Sciatic nerve (tissue), 2 donors: ENCODE measurements at regions not wholly inside any gene's neighbourhood (a gene's known extent, or its start where the extent isn't known, plus 50 kb on each side); places are given as distances from the start of the nearest gene placed in this dataset.
A peak's percentile ranks its signal among the peaks of the same experiment; 100 is the strongest.
"Not testable (repeated sequence)": the region's sequence is repeated elsewhere in the genome, so short reads cannot be mapped to it uniquely, and the experiment has no call there.

Source experiments
- ATAC-seq: fragments of 200-7000 bp; cut with Tn5 transposase; one replicate; pipeline ENCODE4 v1.9.1; 2020; ENCODE audit warnings: mild to moderate bottlenecking, moderate library complexity
- DNase-seq: peaks from one replicate; pipeline ENCODE4 v3.0.0-alpha.2; 2020; ENCODE audit warnings: low spot score
- intact Hi-C: fragments of 100-400 bp; cut with DNase I; formaldehyde crosslinking; loops from one replicate; pipeline ENCODE4 v1.14.2; 2022
- donor health status: DM: no; HTN: no; CAD: no.
- donor health status: DM: no; HTN: no; CAD: no.

GRCh38 chr1:196366-196765 lies 255.1 kb downstream of the OR4F29 start:
- DNase-seq, intact Hi-C loops, ATAC-seq: not testable (repeated sequence)

- DNase-seq = peak; percentile 73
- ATAC-seq, intact Hi-C loops: not testable (repeated sequence)
Measured at GRCh38 chr1:191296-192049, 260.0 kb downstream of the OR4F29 start.

- ATAC-seq, intact Hi-C loops, DNase-seq: not testable (repeated sequence)
Measured at GRCh38 chr1:190678-191077, 260.8 kb downstream of the OR4F29 start.

- DNase-seq, ATAC-seq, intact Hi-C loops: not testable (repeated sequence)
Measured at GRCh38 chr1:189915-190314, 261.6 kb downstream of the OR4F29 start.

- DNase-seq, intact Hi-C loops, ATAC-seq: not testable (repeated sequence)
Measured at GRCh38 chr1:189270-189669, 262.2 kb downstream of the OR4F29 start.

- intact Hi-C loops, DNase-seq, ATAC-seq: not testable (repeated sequence)
Measured at GRCh38 chr1:187298-187697, 264.2 kb downstream of the OR4F29 start.

- ATAC-seq, intact Hi-C loops: not testable (repeated sequence)
- peak; percentile 48 for DNase-seq
Measured at GRCh38 chr1:186691-187131, 264.8 kb downstream of the OR4F29 start.

- peak; percentile 53 for DNase-seq
- intact Hi-C loops = not testable (repeated sequence)
Measured at GRCh38 chr1:186223-186622, 265.3 kb downstream of the OR4F29 start.

GRCh38 chr1:185526-185925 lies 266.0 kb downstream of the OR4F29 start:
- DNase-seq, ATAC-seq, intact Hi-C loops: not testable (repeated sequence)

More at GRCh38 chr1:186223-186622, 265.3 kb downstream of the OR4F29 start:
- not testable (repeated sequence) for ATAC-seq

- peak; percentile 47 for DNase-seq
- ATAC-seq, intact Hi-C loops: not testable (repeated sequence)
Measured at GRCh38 chr1:184336-184686, 267.2 kb downstream of the OR4F29 start.

- DNase-seq = peak; percentile 54
- ATAC-seq, intact Hi-C loops: not testable (repeated sequence)
Measured at GRCh38 chr1:183620-184335, 267.7 kb downstream of the OR4F29 start.

GRCh38 chr1:183081-183480 lies 268.4 kb downstream of the OR4F29 start:
- intact Hi-C loops, ATAC-seq: not testable (repeated sequence)
- peak; percentile 57 for DNase-seq

- DNase-seq, ATAC-seq, intact Hi-C loops: not testable (repeated sequence)
Measured at GRCh38 chr1:182631-183030, 268.8 kb downstream of the OR4F29 start.

GRCh38 chr1:181247-182216 lies 269.9 kb downstream of the OR4F29 start:
- ATAC-seq, intact Hi-C loops: not testable (repeated sequence)
- peak; percentile 85 for DNase-seq

- peak; percentile 46 for ATAC-seq
- DNase-seq, intact Hi-C loops: not testable (repeated sequence)
Measured at GRCh38 chr1:180749-181205, 270.7 kb downstream of the OR4F29 start.

GRCh38 chr1:138842-139241 lies 312.6 kb downstream of the OR4F29 start:
- intact Hi-C loops, ATAC-seq: not testable (repeated sequence)
- peak; percentile 15 for DNase-seq

- ATAC-seq, intact Hi-C loops: not testable (repeated sequence)
- DNase-seq = peak; percentile 21
Measured at GRCh38 chr1:137664-138063, 313.8 kb downstream of the OR4F29 start.

- ATAC-seq, intact Hi-C loops: not testable (repeated sequence)
- DNase-seq = peak; percentile 2
Measured at GRCh38 chr1:136344-136932, 315.0 kb downstream of the OR4F29 start.
